ENCODE measurements at regions not wholly inside any gene's neighbourhood (a gene's known extent, or its start where the extent isn't known, plus 50 kb on each side); places are given as distances from the start of the nearest gene placed in this dataset.

- Mint-ChIP-seq H3K4me3 (ENCODE audit: unreplicated experiment) (no peak overlapping the region), H3K4me1 (ENCODE audit: insufficient read depth, unreplicated experiment) (peaks cover 51% of the 10 kb centered on the region), H3K36me3 (ENCODE audit: insufficient read depth, unreplicated experiment) (peaks cover 28% of the 10 kb centered on the region), H3K9me3 (ENCODE audit: unreplicated experiment) (peaks cover 6% of the 10 kb centered on the region), H3K27me3 (ENCODE audit: insufficient read depth, unreplicated experiment) (no peaks in the 10 kb centered on the region), H3K27ac (ENCODE audit: low read depth, unreplicated experiment) (no peak overlapping the region)
- no peak for TF ChIP-seq CTCF (IDR thresholded peaks at IDR 0.05; ENCODE audit: unreplicated experiment)
- ChIA-PET POLR2A (interaction anchor here (0.7 kb wide), 1 partner anchor 54 kb away, joined by 3 read pairs; no protein-coding TSS in a partner anchor), CTCF (interaction anchor here (0.6 kb wide), 1 partner anchor 1331 kb away, joined by 4 read pairs; no protein-coding TSS in a partner anchor)
- intact Hi-C loops (cut with micrococcal nuclease) = no loop called here
- no TSS peak for BruUV-seq (replicated peaks)
- DNase-seq (ENCODE audit: unreplicated experiment) = peak; percentile 83
Measured at GRCh38 chr17:72502371-72503341, 381.8 kb downstream of the SOX9 start.

- Mint-ChIP-seq H3K27me3 (ENCODE audit: insufficient read depth, unreplicated experiment) (no peaks in the 10 kb centered on the region), H3K36me3 (ENCODE audit: insufficient read depth, unreplicated experiment) (peaks cover 25% of the 10 kb centered on the region), H3K4me1 (ENCODE audit: insufficient read depth, unreplicated experiment) (peaks cover 58% of the 10 kb centered on the region), H3K27ac (ENCODE audit: low read depth, unreplicated experiment) (peak overlapping the region; percentile 31), H3K9me3 (ENCODE audit: unreplicated experiment) (peaks cover 6% of the 10 kb centered on the region), H3K4me3 (ENCODE audit: unreplicated experiment) (no peak overlapping the region)
- TF ChIP-seq CTCF (IDR thresholded peaks at IDR 0.05; ENCODE audit: unreplicated experiment) = no peak
- POLR2A ChIA-PET = interaction anchor here (0.7 to 0.8 kb wide), 2 partner anchors 55 to 74 kb away, joined by 3 to 4 read pairs; no protein-coding TSS in a partner anchor
- intact Hi-C loops (cut with micrococcal nuclease) = no loop called here
- CTCF ChIA-PET = interaction anchor here (1.1 kb wide), 1 partner anchor 56 kb away, joined by 4 read pairs; no protein-coding TSS in a partner anchor
- BruUV-seq (replicated peaks) = no TSS peak
- DNase-seq (ENCODE audit: unreplicated experiment) = no peak
Measured at GRCh38 chr17:72503556-72503955, 382.7 kb downstream of the SOX9 start.

GRCh38 chr17:72504783-72505182 lies 384.0 kb downstream of the SOX9 start:
- no peak overlapping the region for H3K4me3 Mint-ChIP-seq (ENCODE audit: unreplicated experiment)
- H3K4me1 Mint-ChIP-seq (ENCODE audit: insufficient read depth, unreplicated experiment) = peaks cover 58% of the 10 kb centered on the region
- CTCF ChIA-PET = no interaction called here
- H3K27me3 Mint-ChIP-seq (ENCODE audit: insufficient read depth, unreplicated experiment) = no peaks in the 10 kb centered on the region
- no peak for TF ChIP-seq CTCF (IDR thresholded peaks at IDR 0.05; ENCODE audit: unreplicated experiment)
- no TSS peak for BruUV-seq (replicated peaks)
- DNase-seq (ENCODE audit: unreplicated experiment) = no peak
- H3K36me3 Mint-ChIP-seq (ENCODE audit: insufficient read depth, unreplicated experiment) = peaks cover 30% of the 10 kb centered on the region
- no peak overlapping the region for H3K27ac Mint-ChIP-seq (ENCODE audit: low read depth, unreplicated experiment)
- POLR2A ChIA-PET = no interaction called here
- H3K9me3 Mint-ChIP-seq (ENCODE audit: unreplicated experiment) = peaks cover 6% of the 10 kb centered on the region
- intact Hi-C loops (cut with micrococcal nuclease) = no loop called here

- H3K4me1 Mint-ChIP-seq (ENCODE audit: insufficient read depth, unreplicated experiment) = peaks cover 62% of the 10 kb centered on the region
- no peak overlapping the region for H3K27ac Mint-ChIP-seq (ENCODE audit: low read depth, unreplicated experiment)
- H3K9me3 Mint-ChIP-seq (ENCODE audit: unreplicated experiment) = peaks cover 6% of the 10 kb centered on the region
- intact Hi-C loops (cut with micrococcal nuclease) = no loop called here
- H3K27me3 Mint-ChIP-seq (ENCODE audit: insufficient read depth, unreplicated experiment) = no peaks in the 10 kb centered on the region
- peaks cover 30% of the 10 kb centered on the region for H3K36me3 Mint-ChIP-seq (ENCODE audit: insufficient read depth, unreplicated experiment)
- BruUV-seq (replicated peaks) = no TSS peak
- POLR2A ChIA-PET = no interaction called here
- DNase-seq (ENCODE audit: unreplicated experiment) = no peak
- CTCF ChIA-PET = no interaction called here
- no peak for TF ChIP-seq CTCF (IDR thresholded peaks at IDR 0.05; ENCODE audit: unreplicated experiment)
- H3K4me3 Mint-ChIP-seq (ENCODE audit: unreplicated experiment) = no peak overlapping the region
Measured at GRCh38 chr17:72506773-72507172, 386.0 kb downstream of the SOX9 start.
